Heart left ventricle (tissue), 13 donors: ENCODE measurements at regions not wholly inside any gene's neighbourhood (a gene's known extent, or its start where the extent isn't known, plus 50 kb on each side); places are given as distances from the start of the nearest gene placed in this dataset.

Source experiments
- CTCF ChIP-seq, 12 donors: fragments of 200-600 bp; sonication (generic) in 4 of 12; IDR thresholded peaks; one replicate each; pipeline versions ENCODE4 v1.5.0 to v1.8.0; 2018 to 2022; ENCODE audit warnings: antibody characterized with exemption in 12 of 12, mild to moderate bottlenecking in 5 of 12
- POLR2A ChIP-seq, 2 donors: fragments of 450-650 bp; IDR thresholded peaks; one replicate each; pipeline ENCODE4 v1.6.1; 2017; ENCODE audit warnings: antibody characterized with exemption in 2 of 2, mild to moderate bottlenecking in 2 of 2, moderate library complexity in 2 of 2
- donor health status: ischemic (EF 13 %, LVEDD 7.1; RV severe dilation, severe dysfunction).
- donor health status: DM: no; HTN: yes; CAD: no.
- donor health status: DM: no; HTN: no; CAD: no.
- donor health status: ischemic (EF 25% LVEDD 6.9; RV normal size, moderate dysfunction).
- donor health status: ischemic (EF 25% LVEDD 5.7; RV mildly dilated, moderate dysfunction).
- donor health status: ischemic (EF 35%, LVEDD 5.7; RV mildly dilated, moderate dysfunction).
- donor health status: nonischemic (EF 11% LVEDD 7.7; RV severe dilation, severe dysfunction).
- donor health status: DM: yes; HTN: yes; CAD: no.
- donor health status: PGD.
- donor health status: ischemic (EF 29% LVEDD 5.4; RV normal size, mild dysfunction).
- donor health status: nonischemic (EF 23%, LVEDD 6.1; RV moderate dilation, normal function).

GRCh38 chr5:25562656-25563055, 917.9 kb upstream of the CDH10 start:
- TF ChIP-seq CTCF (IDR thresholded peaks at IDR 0.05): no peak
- TF ChIP-seq POLR2A (IDR thresholded peaks at IDR 0.05): no peak
